Bronchial epithelial cell (primary cell): ENCODE measurements at regions not wholly inside any gene's neighbourhood (a gene's known extent, or its start where the extent isn't known, plus 50 kb on each side); places are given as distances from the start of the nearest gene placed in this dataset.

Experiments used
- DNase-seq: peaks from one replicate; pipeline ENCODE4 v3.0.0-alpha.2; 2010; ENCODE audit warnings: low read depth
- FAIRE-seq: peaks from 2 replicates; lab custom pipeline; 2011; peaks lifted over from hg19 to GRCh38; lab: Jason Lieb, UNC
- H3K27me3 ChIP-seq: 2 replicates; pipeline ENCODE4 v1.5.1; 2011; ENCODE audit warnings: low read length; ENCODE audit not compliant: control insufficient read depth, insufficient read depth
- H3K36me3 ChIP-seq: 2 replicates; pipeline ENCODE4 v1.5.1; 2011; ENCODE audit warnings: low read length; ENCODE audit not compliant: control insufficient read depth, insufficient read depth
- H3K4me3 ChIP-seq: 2 replicates; pipeline ENCODE4 v1.5.1; 2011; ENCODE audit warnings: mild to moderate bottlenecking, low read depth, low read length, control low read depth
- TF ChIP-seq, protein P1 (sequence below): IDR thresholded peaks from 2 replicates; pipeline ENCODE4 v1.5.1; 2011; ENCODE audit warnings: mild to moderate bottlenecking, moderate library complexity, low read length, control low read depth, inconsistent platforms; ENCODE audit not compliant: insufficient read depth, severe bottlenecking

DNA sequence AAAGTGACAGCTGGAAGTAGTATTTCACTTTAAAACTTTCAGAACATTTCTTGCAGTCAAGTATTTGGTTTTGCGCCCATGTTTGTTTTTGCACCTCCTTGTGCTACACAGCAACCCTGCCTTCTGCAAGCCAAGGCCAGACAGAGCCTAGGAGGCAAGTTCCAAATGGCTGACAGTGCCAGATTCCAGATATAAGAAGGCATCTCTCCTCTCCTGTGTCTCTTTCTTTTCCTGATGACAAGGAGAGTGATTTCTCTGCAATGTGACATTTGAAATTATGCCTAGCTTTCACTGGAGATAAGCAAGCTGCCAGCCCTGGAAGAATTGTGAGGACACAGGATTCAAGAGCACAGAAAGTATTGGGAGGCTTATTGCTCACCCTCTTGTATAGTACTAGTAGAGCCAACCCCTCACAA, 149.1 kb upstream of the TENT5A start:
- H3K36me3 ChIP-seq = no peaks in the 10 kb centered on the region
- no peaks in the 10 kb centered on the region for H3K27me3 ChIP-seq
- no peak for DNase-seq
- TF ChIP-seq, protein P1, sequence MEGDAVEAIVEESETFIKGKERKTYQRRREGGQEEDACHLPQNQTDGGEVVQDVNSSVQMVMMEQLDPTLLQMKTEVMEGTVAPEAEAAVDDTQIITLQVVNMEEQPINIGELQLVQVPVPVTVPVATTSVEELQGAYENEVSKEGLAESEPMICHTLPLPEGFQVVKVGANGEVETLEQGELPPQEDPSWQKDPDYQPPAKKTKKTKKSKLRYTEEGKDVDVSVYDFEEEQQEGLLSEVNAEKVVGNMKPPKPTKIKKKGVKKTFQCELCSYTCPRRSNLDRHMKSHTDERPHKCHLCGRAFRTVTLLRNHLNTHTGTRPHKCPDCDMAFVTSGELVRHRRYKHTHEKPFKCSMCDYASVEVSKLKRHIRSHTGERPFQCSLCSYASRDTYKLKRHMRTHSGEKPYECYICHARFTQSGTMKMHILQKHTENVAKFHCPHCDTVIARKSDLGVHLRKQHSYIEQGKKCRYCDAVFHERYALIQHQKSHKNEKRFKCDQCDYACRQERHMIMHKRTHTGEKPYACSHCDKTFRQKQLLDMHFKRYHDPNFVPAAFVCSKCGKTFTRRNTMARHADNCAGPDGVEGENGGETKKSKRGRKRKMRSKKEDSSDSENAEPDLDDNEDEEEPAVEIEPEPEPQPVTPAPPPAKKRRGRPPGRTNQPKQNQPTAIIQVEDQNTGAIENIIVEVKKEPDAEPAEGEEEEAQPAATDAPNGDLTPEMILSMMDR = no peak
- FAIRE-seq = no peak
- no peak overlapping the region for H3K4me3 ChIP-seq

DNA sequence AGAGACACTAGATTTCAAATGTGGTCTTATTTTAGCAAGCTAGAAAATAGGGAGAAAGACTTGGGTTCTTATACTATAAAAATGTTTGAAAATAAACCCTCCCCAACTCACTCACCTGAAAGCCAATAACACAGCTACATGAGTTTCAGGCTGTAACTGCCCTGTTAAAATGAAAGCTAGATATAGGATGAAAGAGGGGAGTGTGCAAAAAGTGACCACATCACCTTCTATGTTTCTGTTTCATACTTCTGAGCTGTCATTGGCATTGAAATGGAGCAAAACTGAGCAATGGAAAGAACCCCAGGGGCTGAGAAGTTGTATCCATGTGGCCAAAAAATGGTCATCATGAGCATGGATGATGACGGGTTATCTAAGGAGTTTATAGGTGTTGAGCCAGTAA, 148.1 kb upstream of the TENT5A start:
- H3K4me3 ChIP-seq = no peak overlapping the region
- TF ChIP-seq, protein P1 = no peak
- DNase-seq (no peak), FAIRE-seq (no peak)
- H3K36me3 ChIP-seq = no peaks in the 10 kb centered on the region
- H3K27me3 ChIP-seq = no peaks in the 10 kb centered on the region

DNA sequence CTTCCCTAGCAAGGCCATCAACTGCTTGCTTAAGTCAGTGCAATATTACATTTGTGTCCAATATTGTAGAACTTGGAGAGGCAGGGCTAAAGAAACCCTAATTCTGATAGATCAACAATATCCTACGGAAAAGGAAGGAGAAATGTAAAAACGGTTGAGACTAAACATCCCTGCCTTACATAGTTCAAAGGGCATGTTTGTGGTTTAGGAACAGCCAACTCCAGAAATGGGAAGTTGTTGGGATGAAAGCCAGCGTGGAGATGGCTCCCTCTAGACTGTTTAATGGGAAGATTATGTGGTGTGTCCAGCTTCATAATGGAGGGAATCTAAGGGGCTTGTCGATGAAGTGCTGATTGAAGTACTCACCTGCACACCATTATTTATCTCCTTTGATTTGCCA, 145.3 kb upstream of the TENT5A start:
- Histone ChIP-seq H3K27me3 (peaks cover 2% of the 10 kb centered on the region), H3K36me3 (no peaks in the 10 kb centered on the region), H3K4me3 (no peak overlapping the region)
- TF ChIP-seq, protein P1 = no peak
- DNase-seq = no peak
- no peak for FAIRE-seq

DNA sequence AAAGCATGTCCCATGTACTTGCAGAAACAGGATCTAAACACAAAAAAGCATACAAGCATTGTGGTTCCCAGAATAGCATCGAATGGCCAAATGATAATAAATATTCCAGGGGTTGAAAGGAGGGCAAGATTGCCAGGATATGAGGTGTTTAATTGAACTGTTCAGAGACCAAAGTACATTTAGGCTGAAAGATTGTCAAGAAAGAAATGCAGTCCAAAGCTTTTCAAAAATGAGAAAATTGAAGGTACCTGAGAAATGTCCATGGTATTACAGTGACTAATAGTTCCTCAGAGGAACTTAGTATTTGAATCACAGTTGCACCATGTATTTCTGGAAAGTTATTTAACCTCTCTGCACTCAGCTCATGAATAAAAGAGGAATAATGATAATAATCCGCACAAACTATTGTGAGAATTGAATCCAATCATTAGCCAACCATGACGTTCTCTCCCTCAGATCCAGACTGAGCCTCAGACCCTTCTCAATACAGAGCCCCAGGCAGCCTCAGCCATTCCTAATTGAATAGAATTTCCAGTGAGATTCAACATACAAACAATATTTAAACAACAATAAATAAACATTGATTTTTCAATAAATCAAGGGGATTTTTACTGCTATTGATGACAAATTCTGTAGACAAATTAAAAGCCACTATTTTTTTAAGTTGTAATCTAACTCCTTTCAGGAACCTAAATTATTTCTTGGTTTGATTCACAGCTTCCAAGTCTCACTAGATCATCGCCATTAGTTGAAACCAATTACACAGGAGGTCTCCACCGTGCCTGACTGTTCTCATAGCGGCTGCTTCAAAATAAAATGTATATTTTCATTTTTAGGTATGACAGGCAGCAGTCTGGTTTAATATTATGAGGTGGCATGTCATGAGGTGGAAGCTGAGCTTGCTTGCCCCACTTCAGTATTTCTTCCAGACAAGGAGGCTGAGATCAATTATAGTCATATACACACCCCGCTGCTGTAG, 144.3 kb upstream of the TENT5A start:
- Histone ChIP-seq H3K27me3 (peaks cover 2% of the 10 kb centered on the region), H3K36me3 (no peaks in the 10 kb centered on the region), H3K4me3 (no peak overlapping the region)
- FAIRE-seq = no peak
- TF ChIP-seq, protein P1 = no peak
- no peak for DNase-seq

DNA sequence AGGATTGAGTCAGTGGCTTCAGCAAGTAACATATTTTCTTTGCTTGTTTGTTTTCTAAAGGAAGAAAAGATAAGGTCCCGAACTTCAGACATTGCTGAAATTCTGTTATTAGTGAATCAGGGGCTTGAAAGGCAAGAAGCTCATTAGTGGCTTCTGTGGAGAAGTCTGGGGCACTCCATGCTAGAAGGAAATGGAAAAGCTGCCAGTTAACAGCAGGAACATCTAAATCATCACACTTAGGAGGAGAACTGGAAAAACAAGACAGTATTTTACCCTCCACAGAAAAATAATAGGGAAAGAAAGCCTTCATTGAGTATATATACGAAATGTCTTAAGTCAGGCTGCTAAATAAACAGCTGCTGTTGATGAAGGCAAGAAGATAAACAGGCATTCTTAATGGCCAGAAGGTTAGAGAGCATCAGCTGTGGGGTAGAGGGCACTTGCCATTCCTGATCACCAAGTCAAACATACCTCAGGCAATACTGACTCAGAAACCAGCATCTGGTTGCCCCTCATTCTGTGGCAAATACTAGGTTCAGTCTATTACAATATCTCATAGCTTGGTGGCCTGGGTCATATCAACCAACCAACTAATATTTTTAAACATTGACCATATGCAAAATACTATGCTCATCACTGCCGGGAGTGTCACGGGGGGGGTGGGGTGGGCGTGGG, 143.2 kb upstream of the TENT5A start:
- Histone ChIP-seq H3K36me3 (no peaks in the 10 kb centered on the region), H3K27me3 (peaks cover 2% of the 10 kb centered on the region), H3K4me3 (no peak overlapping the region)
- DNase-seq (no peak), FAIRE-seq (no peak)
- TF ChIP-seq, protein P1 = no peak
